ENCODE measurements at regions not wholly inside any gene's neighbourhood (a gene's known extent, or its start where the extent isn't known, plus 50 kb on each side); places are given as distances from the start of the nearest gene placed in this dataset.

- DNase-seq = no peak
Observed at GRCh38 chr5:2902742-2903297, 151.3 kb upstream of the IRX2 start.

- no peak for DNase-seq
Observed at GRCh38 chr5:2902186-2902585, 150.7 kb upstream of the IRX2 start.

GRCh38 chr5:2901511-2901910 lies 150.0 kb upstream of the IRX2 start:
- no peak for DNase-seq

GRCh38 chr5:2901096-2901495 lies 149.6 kb upstream of the IRX2 start:
- DNase-seq = no peak

- DNase-seq = no peak
Observed at GRCh38 chr5:2900360-2900759, 148.9 kb upstream of the IRX2 start.

GRCh38 chr5:2899311-2899710 lies 147.8 kb upstream of the IRX2 start:
- DNase-seq = no peak

- no peak for DNase-seq
Observed at GRCh38 chr5:2898661-2899060, 147.2 kb upstream of the IRX2 start.

GRCh38 chr5:2897276-2897961 lies 145.9 kb upstream of the IRX2 start:
- no peak for DNase-seq

GRCh38 chr5:2896371-2897275 lies 145.1 kb upstream of the IRX2 start:
- DNase-seq = no peak

GRCh38 chr5:2895876-2896275 lies 144.4 kb upstream of the IRX2 start:
- no peak for DNase-seq

- DNase-seq = no peak
Observed at GRCh38 chr5:2895196-2895595, 143.7 kb upstream of the IRX2 start.

GRCh38 chr5:2894736-2895135 lies 143.3 kb upstream of the IRX2 start:
- no peak for DNase-seq

GRCh38 chr5:2894316-2894715 lies 142.8 kb upstream of the IRX2 start:
- DNase-seq = no peak

GRCh38 chr5:2892466-2893000 lies 141.1 kb upstream of the IRX2 start:
- DNase-seq = no peak

- DNase-seq = no peak
Observed at GRCh38 chr5:2891781-2892180, 140.3 kb upstream of the IRX2 start.

GRCh38 chr5:2890011-2890410 lies 138.5 kb upstream of the IRX2 start:
- DNase-seq = no peak

GRCh38 chr5:2888520-2889060 lies 137.1 kb upstream of the IRX2 start:
- no peak for DNase-seq

- no peak for DNase-seq
Observed at GRCh38 chr5:2887481-2888348, 136.2 kb upstream of the IRX2 start.

- DNase-seq = no peak
Observed at GRCh38 chr5:2886531-2886930, 135.1 kb upstream of the IRX2 start.

- no peak for DNase-seq
Observed at GRCh38 chr5:2883771-2884170, 132.3 kb upstream of the IRX2 start.

GRCh38 chr5:2879701-2880100 lies 128.2 kb upstream of the IRX2 start:
- no peak for DNase-seq

- DNase-seq = no peak
Observed at GRCh38 chr5:2877522-2877921, 126.0 kb upstream of the IRX2 start.
